ENCODE measurements at regions not wholly inside any gene's neighbourhood (a gene's known extent, or its start where the extent isn't known, plus 50 kb on each side); places are given as distances from the start of the nearest gene placed in this dataset.
"Not testable (repeated sequence)": the region's sequence is repeated elsewhere in the genome, so short reads cannot be mapped to it uniquely, and the experiment has no call there.

- no peak for DNase-seq
These were observed 106.6 kb downstream of the BRMS1L start for GRCh38 chr14:35932659-35933159.

DNA sequence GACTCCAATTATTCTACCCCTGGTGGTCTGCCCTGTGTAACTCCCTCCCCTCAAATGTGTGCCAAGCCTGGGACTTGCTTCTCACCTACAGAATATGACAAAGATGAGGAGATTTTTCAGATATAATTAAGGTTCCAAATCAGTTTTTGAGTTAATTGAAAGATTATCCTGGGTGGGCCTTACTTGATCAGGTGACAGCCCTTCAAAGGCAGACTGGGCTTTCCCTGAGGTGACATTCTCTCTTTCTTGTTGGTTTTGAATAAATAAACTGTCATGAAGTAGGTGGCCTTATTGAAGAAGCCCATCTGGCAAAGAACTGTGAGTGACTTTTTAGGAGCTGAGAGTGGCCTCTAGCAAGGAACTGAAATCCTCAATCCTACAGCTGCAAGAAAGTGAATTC, 106.0 kb downstream of the BRMS1L start:
- no peak for DNase-seq

- DNase-seq, result no peak
These were observed 105.2 kb downstream of the BRMS1L start for GRCh38 chr14:35931346-35931745.

GRCh38 chr14:35929186-35929585, 103.0 kb downstream of the BRMS1L start:
- DNase-seq, result no peak

GRCh38 chr14:35927727-35928126, 101.6 kb downstream of the BRMS1L start:
- DNase-seq, result peak; percentile 3

DNA sequence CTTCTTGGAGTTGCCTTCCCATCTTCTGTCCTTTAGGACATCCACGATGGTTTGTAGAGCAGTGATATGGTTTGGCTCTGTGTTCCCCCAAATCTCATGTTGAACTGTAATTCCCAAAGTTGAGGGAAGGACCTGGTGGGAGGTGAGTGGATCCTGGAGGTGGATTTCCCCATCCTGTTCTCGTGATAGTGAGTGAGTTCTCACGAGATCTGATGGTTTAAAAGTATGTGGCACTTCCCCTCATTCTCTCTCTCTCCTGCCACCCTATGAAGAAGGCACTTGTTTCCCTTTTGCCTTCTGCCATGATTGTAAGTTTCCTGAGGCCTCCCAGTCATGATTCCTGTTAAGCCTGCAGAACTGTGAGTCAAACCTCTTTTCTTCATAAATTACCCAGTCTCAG, 99.2 kb downstream of the BRMS1L start:
- no peak for DNase-seq

DNA sequence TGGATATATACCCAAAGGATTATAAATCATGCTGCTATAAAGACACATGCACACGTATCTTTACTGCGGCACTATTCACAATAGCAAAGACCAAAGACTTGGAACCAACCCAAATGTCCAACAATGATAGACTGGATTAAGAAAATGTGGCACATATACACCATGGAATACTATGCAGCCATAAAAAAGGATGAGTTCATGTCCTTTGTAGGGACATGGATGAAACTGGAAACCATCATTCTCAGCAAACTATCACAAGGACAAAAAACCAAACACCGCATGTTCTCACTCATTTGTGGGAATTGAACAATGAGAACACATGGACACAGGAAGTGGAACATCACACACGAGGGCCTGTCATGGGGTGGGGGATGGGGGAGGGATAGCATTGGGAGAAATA, 96.5 kb downstream of the BRMS1L start:
- not testable (repeated sequence) for DNase-seq

- no peak for DNase-seq
These were observed 95.6 kb downstream of the BRMS1L start for GRCh38 chr14:35921745-35922144.
